ENCODE measurements at regions not wholly inside any gene's neighbourhood (a gene's known extent, or its start where the extent isn't known, plus 50 kb on each side); places are given as distances from the start of the nearest gene placed in this dataset.

- Mint-ChIP-seq H3K4me3 (no peak overlapping the region), H3K9me3 (no peaks in the 10 kb centered on the region), H3K27me3 (no peaks in the 10 kb centered on the region), H3K4me1 (no peaks in the 10 kb centered on the region), H3K36me3 (no peaks in the 10 kb centered on the region), H3K27ac (no peak overlapping the region)
- CTCF ChIA-PET: no interaction called here
- no peak for DNase-seq
Observed at GRCh38 chr4:128345650-128346049, 58.0 kb upstream of the PGRMC2 start.

GRCh38 chr4:128342762-128343161 lies 55.1 kb upstream of the PGRMC2 start:
- H3K4me3 Mint-ChIP-seq: no peak overlapping the region
- no peaks in the 10 kb centered on the region for H3K4me1 Mint-ChIP-seq
- no peak for DNase-seq
- H3K27ac Mint-ChIP-seq: no peak overlapping the region
- H3K27me3 Mint-ChIP-seq: no peaks in the 10 kb centered on the region
- no peaks in the 10 kb centered on the region for H3K9me3 Mint-ChIP-seq
- H3K36me3 Mint-ChIP-seq: no peaks in the 10 kb centered on the region
- CTCF ChIA-PET: no interaction called here

- no peak for DNase-seq
- H3K27ac Mint-ChIP-seq: no peak overlapping the region
- no peaks in the 10 kb centered on the region for H3K9me3 Mint-ChIP-seq
- no peak overlapping the region for H3K4me3 Mint-ChIP-seq
- H3K27me3 Mint-ChIP-seq: no peaks in the 10 kb centered on the region
- no peaks in the 10 kb centered on the region for H3K4me1 Mint-ChIP-seq
- H3K36me3 Mint-ChIP-seq: no peaks in the 10 kb centered on the region
- CTCF ChIA-PET: no interaction called here
Observed at GRCh38 chr4:128341634-128342033, 54.0 kb upstream of the PGRMC2 start.

- H3K36me3 Mint-ChIP-seq: no peaks in the 10 kb centered on the region
- no peaks in the 10 kb centered on the region for H3K27me3 Mint-ChIP-seq
- no peak overlapping the region for H3K4me3 Mint-ChIP-seq
- CTCF ChIA-PET: no interaction called here
- H3K4me1 Mint-ChIP-seq: no peaks in the 10 kb centered on the region
- no peak overlapping the region for H3K27ac Mint-ChIP-seq
- no peak for DNase-seq
- H3K9me3 Mint-ChIP-seq: no peaks in the 10 kb centered on the region
Observed at GRCh38 chr4:128338634-128339355, 51.2 kb upstream of the PGRMC2 start.

GRCh38 chr4:128337863-128338262 lies 50.2 kb upstream of the PGRMC2 start:
- CTCF ChIA-PET: no interaction called here
- Mint-ChIP-seq H3K9me3 (no peaks in the 10 kb centered on the region), H3K27me3 (no peaks in the 10 kb centered on the region), H3K4me1 (no peaks in the 10 kb centered on the region), H3K27ac (no peak overlapping the region), H3K36me3 (no peaks in the 10 kb centered on the region), H3K4me3 (no peak overlapping the region)
- no peak for DNase-seq
